HG03060 (cell line): ENCODE measurements at regions not wholly inside any gene's neighbourhood (a gene's known extent, or its start where the extent isn't known, plus 50 kb on each side); places are given as distances from the start of the nearest gene placed in this dataset.
A peak's percentile ranks its signal among the peaks of the same experiment; 100 is the strongest.
"Not testable (repeated sequence)": the region's sequence is repeated elsewhere in the genome, so short reads cannot be mapped to it uniquely, and the experiment has no call there.

Source experiments
- ATAC-seq: cut with Tn5 transposase; IDR thresholded peaks from one replicate; pipeline ENCODE4 v1.9.1; 2021; ENCODE audit warnings: low read depth, moderate number of reproducible peaks; ENCODE audit not compliant: unreplicated experiment

GRCh38 chr7:125423458-125424155 lies 494.0 kb upstream of the POT1 start:
- no peak for ATAC-seq

GRCh38 chr7:125421407-125421806 lies 491.8 kb upstream of the POT1 start:
- not testable (repeated sequence) for ATAC-seq

GRCh38 chr7:125412890-125413665 lies 483.5 kb upstream of the POT1 start:
- ATAC-seq, result no peak

GRCh38 chr7:125409921-125410320 lies 480.3 kb upstream of the POT1 start:
- ATAC-seq, result no peak

- ATAC-seq, result no peak
These were observed 476.5 kb upstream of the POT1 start for GRCh38 chr7:125406111-125406510.

GRCh38 chr7:125399408-125399807 lies 469.8 kb upstream of the POT1 start:
- ATAC-seq, result no peak

GRCh38 chr7:125396466-125397151 lies 467.0 kb upstream of the POT1 start:
- ATAC-seq, result no peak

DNA sequence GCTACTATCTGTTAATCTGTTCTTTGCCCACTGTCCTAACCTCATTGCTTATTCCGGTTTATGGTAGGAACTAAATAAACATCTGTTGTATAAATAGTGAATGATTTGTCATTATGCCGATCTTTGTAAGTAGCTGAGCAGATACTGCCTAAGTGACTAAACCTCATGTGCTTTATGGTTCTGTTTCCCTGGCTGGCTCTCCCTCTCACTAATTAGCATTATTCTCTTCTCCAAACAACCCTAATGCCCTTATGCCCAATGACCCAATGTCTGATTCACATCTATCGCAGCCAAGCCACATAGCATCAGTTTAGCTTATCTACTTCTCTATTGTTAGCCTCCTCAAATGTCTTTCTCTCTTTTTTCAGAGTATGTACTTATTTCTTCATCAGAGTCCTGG lies 462.3 kb upstream of the POT1 start:
- no peak for ATAC-seq

DNA sequence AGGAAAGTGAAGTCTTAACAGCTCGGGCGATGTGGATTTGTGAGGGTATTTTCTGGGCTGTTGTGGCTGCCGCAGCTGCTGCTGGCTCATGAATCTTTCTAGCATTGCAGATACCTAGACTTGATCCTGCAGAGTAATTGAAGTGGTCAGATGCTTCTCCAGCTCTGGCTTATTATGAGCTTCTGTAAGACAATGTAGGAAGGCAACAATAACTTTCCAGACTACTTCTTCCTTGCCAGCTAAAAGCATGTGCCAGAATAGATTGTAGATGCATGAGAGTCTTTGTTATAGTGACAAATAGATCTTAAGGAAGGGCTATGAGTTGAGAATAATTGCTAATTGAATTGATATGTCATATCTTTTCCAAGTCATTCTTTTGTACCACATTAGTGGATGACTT lies 461.4 kb upstream of the POT1 start:
- no peak for ATAC-seq

DNA sequence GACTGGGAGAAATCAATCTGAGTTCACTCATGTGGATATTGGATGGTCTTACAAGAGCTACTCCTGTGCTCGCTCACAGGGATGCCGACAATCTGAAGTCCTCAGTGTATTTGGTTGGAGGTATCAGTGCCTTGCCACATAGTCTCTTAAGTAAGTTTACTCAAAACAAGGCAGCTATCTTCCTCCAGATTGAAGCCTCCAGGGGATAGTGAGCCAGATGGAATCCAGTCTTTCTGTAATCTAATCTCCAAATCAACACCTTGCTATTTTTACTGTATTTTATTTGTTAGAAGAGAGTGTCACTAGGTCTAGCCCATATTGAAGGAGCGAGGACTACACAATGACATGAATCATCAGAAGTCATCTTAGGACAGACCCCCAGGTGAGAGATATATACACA lies 456.6 kb upstream of the POT1 start:
- no peak for ATAC-seq

- no peak for ATAC-seq
These were observed 453.7 kb upstream of the POT1 start for GRCh38 chr7:125383324-125383723.

DNA sequence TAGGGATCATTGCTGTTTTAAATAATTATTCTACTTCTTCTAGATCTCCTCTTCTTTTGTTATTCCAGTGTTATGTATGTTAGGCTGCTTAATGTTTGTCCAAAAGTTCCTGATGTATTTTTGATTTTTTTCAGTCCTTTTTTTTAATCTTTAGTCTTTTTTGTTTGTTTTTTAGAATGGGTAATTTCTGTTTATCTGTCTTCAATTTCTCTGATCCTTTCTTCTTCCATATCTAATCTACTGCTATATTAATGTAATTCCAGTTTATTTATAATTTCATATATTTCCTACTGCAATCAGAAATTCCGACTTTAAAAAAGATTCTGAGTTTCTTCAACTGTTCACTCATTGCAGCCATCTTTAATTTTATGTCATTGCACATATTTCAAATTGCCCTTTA lies 452.8 kb upstream of the POT1 start:
- no peak for ATAC-seq

- no peak for ATAC-seq
These were observed 446.3 kb upstream of the POT1 start for GRCh38 chr7:125375942-125376341.

DNA sequence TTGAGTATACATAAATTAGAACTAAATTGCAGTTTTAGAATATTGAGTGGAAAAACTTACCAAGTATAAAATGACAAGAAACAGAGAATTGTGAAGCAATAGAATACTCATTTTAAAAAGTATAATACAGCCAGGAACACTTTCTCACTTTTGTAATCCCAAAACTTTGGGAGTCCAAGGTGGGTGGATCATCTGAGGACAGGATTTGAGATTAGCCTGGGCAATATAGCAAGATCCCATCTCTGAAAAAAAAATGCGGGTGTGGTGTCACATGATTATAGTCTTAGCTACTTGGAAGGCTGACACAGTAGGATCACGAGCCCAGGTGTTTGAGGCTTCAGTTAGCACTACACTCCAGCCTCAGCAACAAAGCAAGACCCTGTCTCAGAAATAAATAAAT lies 440.9 kb upstream of the POT1 start:
- ATAC-seq, result no peak

DNA sequence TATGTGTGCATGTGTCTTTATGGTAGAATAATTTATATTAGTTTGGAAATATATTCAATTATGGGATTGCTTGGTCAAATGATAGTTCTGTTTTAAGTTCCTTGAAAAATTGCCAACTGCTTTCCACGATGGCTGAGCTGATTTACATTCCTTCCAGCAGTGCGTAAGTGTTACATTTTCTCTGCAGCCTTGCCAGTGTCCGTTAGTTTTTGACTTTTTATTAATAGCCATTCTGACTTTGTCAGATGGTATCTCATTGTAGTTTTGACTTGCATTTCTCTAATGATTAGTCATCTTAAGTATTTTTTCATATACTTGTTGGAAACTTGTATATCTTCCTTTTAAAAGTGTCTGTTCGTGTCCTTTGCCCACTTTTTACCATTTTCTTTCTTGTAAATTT lies 434.2 kb upstream of the POT1 start:
- ATAC-seq, result no peak

DNA sequence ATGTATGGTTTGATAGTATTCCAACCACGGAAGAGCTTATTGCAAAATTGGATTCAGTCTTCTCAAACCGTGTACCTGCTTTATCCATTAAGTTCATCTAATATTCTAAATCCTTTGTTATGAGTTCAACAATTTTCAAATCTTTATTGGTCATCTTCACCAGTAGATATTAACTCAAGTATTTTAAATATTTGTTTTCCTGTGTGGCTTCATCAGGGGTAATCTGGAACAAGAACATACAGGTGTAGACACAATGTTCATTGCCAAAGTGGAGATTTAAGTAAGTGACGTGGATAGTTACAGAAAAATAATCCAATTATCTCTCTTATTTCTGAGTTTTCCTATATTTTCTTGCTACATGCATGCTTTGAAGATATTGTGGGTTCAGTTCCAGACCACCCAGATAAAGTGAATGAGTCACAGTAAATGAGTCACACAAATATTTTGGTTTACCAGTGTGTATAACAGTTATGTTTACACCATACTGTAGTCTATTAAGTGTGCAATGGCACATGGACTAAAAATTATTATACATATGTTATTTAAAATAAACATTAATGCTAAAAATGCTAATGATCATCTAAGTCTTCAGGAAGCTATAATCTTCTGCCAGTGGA lies 429.0 kb upstream of the POT1 start:
- ATAC-seq, result no peak

DNA sequence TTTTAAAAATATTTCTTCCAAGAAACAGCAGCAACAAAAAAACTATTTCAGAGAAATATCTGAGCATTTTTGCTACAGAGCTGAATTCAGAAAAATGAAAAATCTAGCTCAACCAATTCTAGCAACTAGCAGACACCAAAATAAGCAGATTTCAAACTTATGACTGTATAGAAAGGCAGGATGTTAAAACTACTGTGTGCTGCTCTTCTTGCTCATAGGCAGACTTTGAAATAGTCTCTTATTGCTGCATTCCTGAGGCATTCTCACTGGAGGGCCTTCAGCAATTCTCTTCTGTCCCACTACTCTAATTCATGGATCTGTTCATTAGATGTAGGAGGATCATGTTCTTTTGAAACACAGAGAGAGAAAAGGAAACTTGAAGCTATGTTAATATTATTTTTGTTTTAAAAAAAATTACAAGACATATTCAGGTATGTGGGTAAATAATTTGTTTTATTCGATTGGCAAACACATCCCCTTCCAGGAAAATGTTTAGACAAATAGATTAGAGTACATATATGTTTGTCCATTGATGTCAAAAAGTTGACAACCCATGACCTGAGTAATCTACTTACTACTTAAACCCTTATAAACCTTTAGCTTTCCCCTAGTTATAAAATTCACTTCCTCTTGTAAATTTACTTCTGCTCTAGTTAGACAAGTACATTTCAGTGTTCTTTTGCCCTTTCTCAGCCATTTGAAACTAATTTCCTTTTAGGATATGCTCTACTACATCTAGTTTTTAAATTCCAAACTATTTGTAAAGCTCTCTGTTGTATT lies 428.2 kb upstream of the POT1 start:
- ATAC-seq, result no peak

DNA sequence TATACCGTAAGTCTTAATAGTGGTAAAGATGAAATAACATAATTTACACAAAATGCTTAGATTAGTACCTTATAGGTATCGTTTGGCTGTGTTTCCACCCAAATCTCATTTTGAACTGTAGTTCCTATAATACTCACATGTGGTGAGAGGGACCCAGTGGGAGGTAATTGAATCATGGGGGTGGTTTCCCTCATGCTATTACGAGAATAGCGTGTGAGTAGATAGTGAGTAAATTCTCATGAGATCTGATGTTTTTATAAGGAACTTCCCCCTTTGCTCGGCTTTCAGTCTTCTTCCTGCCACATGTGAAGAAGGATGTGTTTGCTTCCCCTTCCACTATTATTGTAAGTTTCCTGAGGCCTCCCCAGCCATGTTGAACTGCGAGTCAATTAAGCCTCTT lies 426.3 kb upstream of the POT1 start:
- peak; percentile 64 for ATAC-seq

- ATAC-seq, result no peak
These were observed 417.6 kb upstream of the POT1 start for GRCh38 chr7:125347269-125347668.

GRCh38 chr7:125338110-125338509 lies 408.5 kb upstream of the POT1 start:
- ATAC-seq, result no peak
